ENCODE measurements at regions not wholly inside any gene's neighbourhood (a gene's known extent, or its start where the extent isn't known, plus 50 kb on each side); places are given as distances from the start of the nearest gene placed in this dataset.

DNA sequence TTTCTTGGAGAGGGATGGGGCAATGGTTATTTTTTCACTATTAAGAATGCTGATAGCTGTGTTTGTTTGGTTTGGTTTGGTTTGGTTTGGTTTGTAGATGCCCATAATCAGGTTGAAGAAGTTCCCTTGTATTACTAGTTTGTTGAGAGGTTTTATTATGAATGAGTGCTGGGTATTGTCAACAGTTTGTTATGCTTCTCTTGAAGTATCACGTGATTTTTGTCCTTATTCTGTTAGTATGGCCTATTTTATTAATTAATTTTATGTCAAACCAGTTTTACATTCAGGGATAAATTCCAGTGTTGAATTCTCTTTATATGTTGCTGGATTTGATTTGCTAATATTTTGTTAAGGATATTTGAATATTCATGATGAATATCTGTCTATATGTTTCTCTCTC, 449.8 kb upstream of the NWD2 start:
- Histone ChIP-seq H3K36me3 (ENCODE audit: control insufficient read depth, insufficient read depth, low read length) (no peaks in the 10 kb centered on the region), H3K9me3 (replicated peaks; ENCODE audit: control insufficient read depth, insufficient read depth, low read depth, low read length) (no peaks in the 10 kb centered on the region), H3K79me2 (ENCODE audit: control insufficient read depth, insufficient read depth, low read length) (no peaks in the 10 kb centered on the region), H2AFZ (ENCODE audit: low read depth, low read length) (no peak overlapping the region), H3K9me1 (ENCODE audit: control insufficient read depth, insufficient read depth, low read length) (no peaks in the 10 kb centered on the region), H3K4me3 (no peak overlapping the region), H3K4me1 (replicated peaks in 1 of 2; ENCODE audit: control insufficient read depth in 2 of 2, insufficient read depth in 2 of 2, low read length in 2 of 2) (no peaks in the 10 kb centered on the region), H3K4me2 (ENCODE audit: insufficient read depth, low read length) (no peak overlapping the region), H4K20me1 (replicated peaks; ENCODE audit: control insufficient read depth, insufficient read depth, low read length) (no peaks in the 10 kb centered on the region), H3K27me3 (ENCODE audit: control insufficient read depth in 2 of 2, insufficient read depth in 2 of 2, low read length in 2 of 2) (no peaks in the 10 kb centered on the region), H3K27ac (ENCODE audit: extremely low read depth, low read depth, low read length) (no peak overlapping the region), H3K9ac (ENCODE audit: insufficient read depth in 1 of 2, low read depth in 2 of 2, low read length in 2 of 2) (no peak overlapping the region)
- intact Hi-C loops (cut with micrococcal nuclease): no loop called here
- ATAC-seq (no peak), FAIRE-seq (no peak), DNase-seq (ENCODE audit: extremely low read depth in 1 of 4, low spot score in 3 of 4) (no peak)
- ChIA-PET CTCF (ENCODE audit: low intra/inter-chr PET ratio) (no interaction called here), POLR2A (no interaction called here)
- no TSS peak for BruUV-seq (replicated peaks)
- 14% methylated on average over 1 of the region's 1 CpG for WGBS (ENCODE audit: insufficient coverage, low coverage, missing lambda C conversion rate)
- TF ChIP-seq, protein P1, sequence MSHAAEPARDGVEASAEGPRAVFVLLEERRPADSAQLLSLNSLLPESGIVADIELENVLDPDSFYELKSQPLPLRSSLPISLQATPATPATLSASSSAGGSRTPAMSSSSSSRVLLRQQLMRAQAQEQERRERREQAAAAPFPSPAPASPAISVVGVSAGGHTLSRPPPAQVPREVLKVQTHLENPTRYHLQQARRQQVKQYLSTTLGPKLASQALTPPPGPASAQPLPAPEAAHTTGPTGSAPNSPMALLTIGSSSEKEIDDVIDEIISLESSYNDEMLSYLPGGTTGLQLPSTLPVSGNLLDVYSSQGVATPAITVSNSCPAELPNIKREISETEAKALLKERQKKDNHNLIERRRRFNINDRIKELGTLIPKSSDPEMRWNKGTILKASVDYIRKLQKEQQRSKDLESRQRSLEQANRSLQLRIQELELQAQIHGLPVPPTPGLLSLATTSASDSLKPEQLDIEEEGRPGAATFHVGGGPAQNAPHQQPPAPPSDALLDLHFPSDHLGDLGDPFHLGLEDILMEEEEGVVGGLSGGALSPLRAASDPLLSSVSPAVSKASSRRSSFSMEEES (CRISPR knock-in tag; IDR thresholded peaks at IDR 0.05): peak; percentile 71
- TF ChIP-seq, protein P2, sequence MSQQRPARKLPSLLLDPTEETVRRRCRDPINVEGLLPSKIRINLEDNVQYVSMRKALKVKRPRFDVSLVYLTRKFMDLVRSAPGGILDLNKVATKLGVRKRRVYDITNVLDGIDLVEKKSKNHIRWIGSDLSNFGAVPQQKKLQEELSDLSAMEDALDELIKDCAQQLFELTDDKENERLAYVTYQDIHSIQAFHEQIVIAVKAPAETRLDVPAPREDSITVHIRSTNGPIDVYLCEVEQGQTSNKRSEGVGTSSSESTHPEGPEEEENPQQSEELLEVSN (IDR thresholded peaks at IDR 0.05; ENCODE audit: borderline replicate concordance in 1 of 2, extremely low read depth in 1 of 2, insufficient read depth in 1 of 2, insufficient read length in 1 of 2, low read depth in 1 of 2, low read length in 1 of 2, poor library complexity in 1 of 2, severe bottlenecking in 1 of 2): no peak
- in situ Hi-C loops (cut with MboI): no loop called here

DNA sequence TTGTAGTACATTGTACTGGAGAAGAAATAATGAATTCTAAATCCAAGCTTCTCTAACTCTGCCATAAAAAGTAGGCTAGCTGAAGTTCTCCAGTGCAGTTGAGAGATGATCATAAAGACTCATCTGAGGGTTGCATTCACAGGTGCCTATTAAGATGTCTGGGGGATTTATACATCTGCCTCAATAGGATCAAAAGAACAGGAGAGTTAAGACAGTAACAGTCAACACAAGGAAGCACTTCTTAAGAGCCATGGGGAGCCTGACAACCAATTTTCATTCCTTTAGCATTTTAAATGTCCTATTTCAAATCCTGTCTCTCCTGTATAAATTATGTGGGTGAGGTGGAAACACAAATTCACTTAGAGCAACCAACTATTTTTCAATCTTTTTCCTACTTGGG, 432.4 kb upstream of the NWD2 start:
- H3K4me1 ChIP-seq (replicated peaks in 1 of 2; ENCODE audit: control insufficient read depth in 2 of 2, insufficient read depth in 2 of 2, low read length in 2 of 2): no peaks in the 10 kb centered on the region
- CTCF ChIA-PET (ENCODE audit: low intra/inter-chr PET ratio): no interaction called here
- no peak overlapping the region for H3K4me2 ChIP-seq (ENCODE audit: insufficient read depth, low read length)
- no peak for ATAC-seq
- POLR2A ChIA-PET: no interaction called here
- intact Hi-C loops (cut with micrococcal nuclease) (no loop called here), in situ Hi-C loops (cut with MboI) (no loop called here)
- FAIRE-seq: no peak
- H3K27me3 ChIP-seq (ENCODE audit: control insufficient read depth in 2 of 2, insufficient read depth in 2 of 2, low read length in 2 of 2): no peaks in the 10 kb centered on the region
- no peaks in the 10 kb centered on the region for H4K20me1 ChIP-seq (replicated peaks; ENCODE audit: control insufficient read depth, insufficient read depth, low read length)
- H3K27ac ChIP-seq (ENCODE audit: extremely low read depth, low read depth, low read length): no peak overlapping the region
- H3K9me1 ChIP-seq (ENCODE audit: control insufficient read depth, insufficient read depth, low read length): no peaks in the 10 kb centered on the region
- no peaks in the 10 kb centered on the region for H3K9me3 ChIP-seq (replicated peaks; ENCODE audit: control insufficient read depth, insufficient read depth, low read depth, low read length)
- H3K9ac ChIP-seq (ENCODE audit: insufficient read depth in 1 of 2, low read depth in 2 of 2, low read length in 2 of 2): no peak overlapping the region
- DNase-seq (ENCODE audit: extremely low read depth in 1 of 4, low spot score in 3 of 4): no peak
- no TSS peak for BruUV-seq (replicated peaks)
- no peaks in the 10 kb centered on the region for H3K36me3 ChIP-seq (ENCODE audit: control insufficient read depth, insufficient read depth, low read length)
- no peaks in the 10 kb centered on the region for H3K79me2 ChIP-seq (ENCODE audit: control insufficient read depth, insufficient read depth, low read length)
- no peak overlapping the region for H3K4me3 ChIP-seq
- H2AFZ ChIP-seq (ENCODE audit: low read depth, low read length): no peak overlapping the region
- TF ChIP-seq, protein P1 (CRISPR knock-in tag; IDR thresholded peaks at IDR 0.05): no peak
- TF ChIP-seq CBX1 (IDR thresholded peaks at IDR 0.05; ENCODE audit: low read depth) (no peak), NCOA4 (IDR thresholded peaks at IDR 0.05; ENCODE audit: partially characterized antibody) (no peak), ZNF707 (CRISPR knock-in tag; conservative IDR thresholded peaks at IDR 0.05) (no peak), KLF16 (IDR thresholded peaks at IDR 0.05) (no peak), MAFG (tag; conservative IDR thresholded peaks at IDR 0.05) (no peak), POLR2G (IDR thresholded peaks at IDR 0.05; ENCODE audit: low read depth, low read length) (no peak), TFAM (CRISPR knock-in tag; conservative IDR thresholded peaks at IDR 0.05) (no peak)
